ENCODE measurements at regions not wholly inside any gene's neighbourhood (a gene's known extent, or its start where the extent isn't known, plus 50 kb on each side); places are given as distances from the start of the nearest gene placed in this dataset.

DNA sequence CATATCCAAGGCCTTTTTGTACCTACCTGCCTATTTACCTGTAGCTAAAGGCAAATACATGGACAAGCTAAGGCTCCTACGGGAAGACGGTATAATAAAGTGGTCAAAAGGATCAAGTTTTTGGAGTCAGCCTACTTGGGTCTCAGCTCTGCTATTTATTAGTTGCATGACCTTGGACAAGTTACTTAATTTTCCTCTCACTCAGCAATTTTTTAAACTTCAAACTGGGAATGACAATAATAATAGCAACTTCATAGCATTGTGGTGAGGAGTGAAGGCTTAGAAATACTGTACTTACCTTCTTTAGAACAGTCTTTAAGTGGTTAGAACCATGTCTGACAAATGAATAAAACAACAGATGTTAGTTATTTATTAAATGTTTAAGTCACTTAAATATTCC, 60.2 kb upstream of the SLC35F3 start:
- H3K4me3 ChIP-seq (ENCODE audit: low read depth in 2 of 2, low read length in 1 of 2) = no peak overlapping the region
- H3K27me3 ChIP-seq (ENCODE audit: insufficient read depth) = no peaks in the 10 kb centered on the region
- no peak overlapping the region for H3K9ac ChIP-seq
- no peaks in the 10 kb centered on the region for H4K20me1 ChIP-seq (ENCODE audit: insufficient read depth)
- H3K36me3 ChIP-seq (replicated peaks in 1 of 2; ENCODE audit: control insufficient read depth in 1 of 2, insufficient read depth in 2 of 2, low read length in 1 of 2) = no peaks in the 10 kb centered on the region
- TF ChIP-seq RCOR1 (IDR thresholded peaks at IDR 0.05; ENCODE audit: low read length) (no peak), RAD21 (IDR thresholded peaks at IDR 0.05; ENCODE audit: low read length) (no peak), MEF2A (IDR thresholded peaks at IDR 0.05; ENCODE audit: borderline replicate concordance, low read depth) (no peak), SMC3 (IDR thresholded peaks at IDR 0.05; ENCODE audit: low read depth, low read length) (no peak), FOXM1 (IDR thresholded peaks at IDR 0.05; ENCODE audit: low read depth) (no peak), EZH2phosphoT487 (IDR thresholded peaks at IDR 0.05; ENCODE audit: borderline replicate concordance, low read depth) (no peak), FOSL2 (IDR thresholded peaks at IDR 0.05; ENCODE audit: borderline replicate concordance, low read depth) (no peak), MXI1 (IDR thresholded peaks at IDR 0.05; ENCODE audit: low read depth, low read length) (no peak), GATA2 (CRISPR knock-in tag; IDR thresholded peaks at IDR 0.05) (no peak)
- TF ChIP-seq, protein P1, sequence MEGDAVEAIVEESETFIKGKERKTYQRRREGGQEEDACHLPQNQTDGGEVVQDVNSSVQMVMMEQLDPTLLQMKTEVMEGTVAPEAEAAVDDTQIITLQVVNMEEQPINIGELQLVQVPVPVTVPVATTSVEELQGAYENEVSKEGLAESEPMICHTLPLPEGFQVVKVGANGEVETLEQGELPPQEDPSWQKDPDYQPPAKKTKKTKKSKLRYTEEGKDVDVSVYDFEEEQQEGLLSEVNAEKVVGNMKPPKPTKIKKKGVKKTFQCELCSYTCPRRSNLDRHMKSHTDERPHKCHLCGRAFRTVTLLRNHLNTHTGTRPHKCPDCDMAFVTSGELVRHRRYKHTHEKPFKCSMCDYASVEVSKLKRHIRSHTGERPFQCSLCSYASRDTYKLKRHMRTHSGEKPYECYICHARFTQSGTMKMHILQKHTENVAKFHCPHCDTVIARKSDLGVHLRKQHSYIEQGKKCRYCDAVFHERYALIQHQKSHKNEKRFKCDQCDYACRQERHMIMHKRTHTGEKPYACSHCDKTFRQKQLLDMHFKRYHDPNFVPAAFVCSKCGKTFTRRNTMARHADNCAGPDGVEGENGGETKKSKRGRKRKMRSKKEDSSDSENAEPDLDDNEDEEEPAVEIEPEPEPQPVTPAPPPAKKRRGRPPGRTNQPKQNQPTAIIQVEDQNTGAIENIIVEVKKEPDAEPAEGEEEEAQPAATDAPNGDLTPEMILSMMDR (IDR thresholded peaks at IDR 0.05) = no peak
- TF ChIP-seq, protein P2, sequence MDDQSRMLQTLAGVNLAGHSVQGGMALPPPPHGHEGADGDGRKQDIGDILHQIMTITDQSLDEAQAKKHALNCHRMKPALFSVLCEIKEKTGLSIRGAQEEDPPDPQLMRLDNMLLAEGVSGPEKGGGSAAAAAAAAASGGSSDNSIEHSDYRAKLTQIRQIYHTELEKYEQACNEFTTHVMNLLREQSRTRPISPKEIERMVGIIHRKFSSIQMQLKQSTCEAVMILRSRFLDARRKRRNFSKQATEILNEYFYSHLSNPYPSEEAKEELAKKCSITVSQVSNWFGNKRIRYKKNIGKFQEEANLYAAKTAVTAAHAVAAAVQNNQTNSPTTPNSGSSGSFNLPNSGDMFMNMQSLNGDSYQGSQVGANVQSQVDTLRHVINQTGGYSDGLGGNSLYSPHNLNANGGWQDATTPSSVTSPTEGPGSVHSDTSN (IDR thresholded peaks at IDR 0.05) = no peak
- TF ChIP-seq, protein P3, sequence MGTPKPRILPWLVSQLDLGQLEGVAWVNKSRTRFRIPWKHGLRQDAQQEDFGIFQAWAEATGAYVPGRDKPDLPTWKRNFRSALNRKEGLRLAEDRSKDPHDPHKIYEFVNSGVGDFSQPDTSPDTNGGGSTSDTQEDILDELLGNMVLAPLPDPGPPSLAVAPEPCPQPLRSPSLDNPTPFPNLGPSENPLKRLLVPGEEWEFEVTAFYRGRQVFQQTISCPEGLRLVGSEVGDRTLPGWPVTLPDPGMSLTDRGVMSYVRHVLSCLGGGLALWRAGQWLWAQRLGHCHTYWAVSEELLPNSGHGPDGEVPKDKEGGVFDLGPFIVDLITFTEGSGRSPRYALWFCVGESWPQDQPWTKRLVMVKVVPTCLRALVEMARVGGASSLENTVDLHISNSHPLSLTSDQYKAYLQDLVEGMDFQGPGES (IDR thresholded peaks at IDR 0.05; ENCODE audit: low read depth, low read length) = no peak
- ChIA-PET CTCF (interaction anchor here (1.0 kb wide), 1 partner anchor 61 kb away, joined by 3 read pairs; the partner anchor contains the start of gene SLC35F3), POLR2A (no interaction called here)
- no peaks in the 10 kb centered on the region for H3F3A ChIP-seq (replicated peaks; ENCODE audit: insufficient read depth)
- H3K79me2 ChIP-seq (ENCODE audit: insufficient read depth) = no peaks in the 10 kb centered on the region
- H3K4me2 ChIP-seq = no peak overlapping the region
- no peaks in the 10 kb centered on the region for H3K4me1 ChIP-seq (ENCODE audit: control insufficient read depth in 1 of 2, insufficient read depth in 2 of 2, low read depth in 1 of 2, low read length in 1 of 2)
- H2AFZ ChIP-seq (ENCODE audit: low read depth) = no peak overlapping the region
- H3K9me2 ChIP-seq = no peaks in the 10 kb centered on the region
- H3K27ac ChIP-seq (ENCODE audit: low read depth in 2 of 2, low read length in 1 of 2) = no peak overlapping the region
- no peak for DNase-seq
- WGBS (ENCODE audit: low lambda C conversion rate) = 76% methylated on average over 2 of the region's 2 CpGs
- H3K9me3 ChIP-seq = no peaks in the 10 kb centered on the region; the same call in 1 of the 2 replicates

DNA sequence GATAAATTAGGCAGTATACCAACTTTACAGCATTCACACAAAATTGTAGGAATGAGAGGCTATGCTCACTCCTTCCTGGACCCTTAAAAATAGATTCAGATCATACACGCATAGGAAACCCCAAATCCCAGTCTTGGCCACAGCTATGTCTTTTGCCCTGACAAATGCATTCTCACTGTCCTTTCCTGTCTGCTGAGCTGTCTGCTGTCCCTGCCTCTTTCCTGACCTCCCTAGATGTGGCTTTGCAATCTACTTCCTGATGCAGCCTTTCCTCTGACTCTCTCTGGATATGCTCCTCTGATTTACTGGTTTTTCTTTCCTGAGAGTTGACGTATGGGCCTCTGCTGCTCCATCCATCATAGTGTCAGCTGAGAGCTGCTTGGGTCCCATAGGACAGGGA, 59.8 kb upstream of the SLC35F3 start:
- DNase-seq = no peak
- Histone ChIP-seq H2AFZ (ENCODE audit: low read depth) (no peak overlapping the region), H3K79me2 (ENCODE audit: insufficient read depth) (no peaks in the 10 kb centered on the region), H3K9me3 (no peaks in the 10 kb centered on the region; the same call in 1 of the 2 replicates), H3K27ac (ENCODE audit: low read depth in 2 of 2, low read length in 1 of 2) (no peak overlapping the region), H3K4me1 (ENCODE audit: control insufficient read depth in 1 of 2, insufficient read depth in 2 of 2, low read depth in 1 of 2, low read length in 1 of 2) (no peaks in the 10 kb centered on the region), H3K4me3 (ENCODE audit: low read depth in 2 of 2, low read length in 1 of 2) (no peak overlapping the region), H3K27me3 (ENCODE audit: insufficient read depth) (no peaks in the 10 kb centered on the region), H4K20me1 (ENCODE audit: insufficient read depth) (no peaks in the 10 kb centered on the region), H3K9ac (no peak overlapping the region), H3F3A (replicated peaks; ENCODE audit: insufficient read depth) (no peaks in the 10 kb centered on the region), H3K4me2 (no peak overlapping the region), H3K9me2 (no peaks in the 10 kb centered on the region), H3K36me3 (replicated peaks in 1 of 2; ENCODE audit: control insufficient read depth in 1 of 2, insufficient read depth in 2 of 2, low read length in 1 of 2) (no peaks in the 10 kb centered on the region)
- 56% methylated on average over 2 of the region's 2 CpGs for WGBS (ENCODE audit: low lambda C conversion rate)
- CTCF ChIA-PET = interaction anchor here (1.0 kb wide), 1 partner anchor 60 kb away, joined by 3 read pairs; the partner anchor contains the start of gene SLC35F3
- POLR2A ChIA-PET = no interaction called here
- TF ChIP-seq, protein P4, sequence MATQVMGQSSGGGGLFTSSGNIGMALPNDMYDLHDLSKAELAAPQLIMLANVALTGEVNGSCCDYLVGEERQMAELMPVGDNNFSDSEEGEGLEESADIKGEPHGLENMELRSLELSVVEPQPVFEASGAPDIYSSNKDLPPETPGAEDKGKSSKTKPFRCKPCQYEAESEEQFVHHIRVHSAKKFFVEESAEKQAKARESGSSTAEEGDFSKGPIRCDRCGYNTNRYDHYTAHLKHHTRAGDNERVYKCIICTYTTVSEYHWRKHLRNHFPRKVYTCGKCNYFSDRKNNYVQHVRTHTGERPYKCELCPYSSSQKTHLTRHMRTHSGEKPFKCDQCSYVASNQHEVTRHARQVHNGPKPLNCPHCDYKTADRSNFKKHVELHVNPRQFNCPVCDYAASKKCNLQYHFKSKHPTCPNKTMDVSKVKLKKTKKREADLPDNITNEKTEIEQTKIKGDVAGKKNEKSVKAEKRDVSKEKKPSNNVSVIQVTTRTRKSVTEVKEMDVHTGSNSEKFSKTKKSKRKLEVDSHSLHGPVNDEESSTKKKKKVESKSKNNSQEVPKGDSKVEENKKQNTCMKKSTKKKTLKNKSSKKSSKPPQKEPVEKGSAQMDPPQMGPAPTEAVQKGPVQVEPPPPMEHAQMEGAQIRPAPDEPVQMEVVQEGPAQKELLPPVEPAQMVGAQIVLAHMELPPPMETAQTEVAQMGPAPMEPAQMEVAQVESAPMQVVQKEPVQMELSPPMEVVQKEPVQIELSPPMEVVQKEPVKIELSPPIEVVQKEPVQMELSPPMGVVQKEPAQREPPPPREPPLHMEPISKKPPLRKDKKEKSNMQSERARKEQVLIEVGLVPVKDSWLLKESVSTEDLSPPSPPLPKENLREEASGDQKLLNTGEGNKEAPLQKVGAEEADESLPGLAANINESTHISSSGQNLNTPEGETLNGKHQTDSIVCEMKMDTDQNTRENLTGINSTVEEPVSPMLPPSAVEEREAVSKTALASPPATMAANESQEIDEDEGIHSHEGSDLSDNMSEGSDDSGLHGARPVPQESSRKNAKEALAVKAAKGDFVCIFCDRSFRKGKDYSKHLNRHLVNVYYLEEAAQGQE (IDR thresholded peaks at IDR 0.05; ENCODE audit: low read depth, low read length) = no peak
- no peak for TF ChIP-seq POLR2AphosphoS5 (IDR thresholded peaks at IDR 0.05; ENCODE audit: low read depth, low read length)
- TF ChIP-seq, protein P5, sequence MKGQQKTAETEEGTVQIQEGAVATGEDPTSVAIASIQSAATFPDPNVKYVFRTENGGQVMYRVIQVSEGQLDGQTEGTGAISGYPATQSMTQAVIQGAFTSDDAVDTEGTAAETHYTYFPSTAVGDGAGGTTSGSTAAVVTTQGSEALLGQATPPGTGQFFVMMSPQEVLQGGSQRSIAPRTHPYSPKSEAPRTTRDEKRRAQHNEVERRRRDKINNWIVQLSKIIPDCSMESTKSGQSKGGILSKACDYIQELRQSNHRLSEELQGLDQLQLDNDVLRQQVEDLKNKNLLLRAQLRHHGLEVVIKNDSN (IDR thresholded peaks at IDR 0.05; ENCODE audit: borderline replicate concordance, low read depth) = no peak
- TF ChIP-seq, protein P1 (IDR thresholded peaks at IDR 0.05) = no peak
- no peak for TF ChIP-seq YY1 (IDR thresholded peaks at IDR 0.05; ENCODE audit: low read depth)
- no peak for TF ChIP-seq GATA2 (CRISPR knock-in tag; IDR thresholded peaks at IDR 0.05)
- TF ChIP-seq FOSL2 (IDR thresholded peaks at IDR 0.05; ENCODE audit: borderline replicate concordance, low read depth) = no peak
- TF ChIP-seq FOXM1 (IDR thresholded peaks at IDR 0.05; ENCODE audit: low read depth) = no peak

Data from SK-N-SH (cell line).